ENCODE measurements at regions not wholly inside any gene's neighbourhood (a gene's known extent, or its start where the extent isn't known, plus 50 kb on each side); places are given as distances from the start of the nearest gene placed in this dataset.

DNA sequence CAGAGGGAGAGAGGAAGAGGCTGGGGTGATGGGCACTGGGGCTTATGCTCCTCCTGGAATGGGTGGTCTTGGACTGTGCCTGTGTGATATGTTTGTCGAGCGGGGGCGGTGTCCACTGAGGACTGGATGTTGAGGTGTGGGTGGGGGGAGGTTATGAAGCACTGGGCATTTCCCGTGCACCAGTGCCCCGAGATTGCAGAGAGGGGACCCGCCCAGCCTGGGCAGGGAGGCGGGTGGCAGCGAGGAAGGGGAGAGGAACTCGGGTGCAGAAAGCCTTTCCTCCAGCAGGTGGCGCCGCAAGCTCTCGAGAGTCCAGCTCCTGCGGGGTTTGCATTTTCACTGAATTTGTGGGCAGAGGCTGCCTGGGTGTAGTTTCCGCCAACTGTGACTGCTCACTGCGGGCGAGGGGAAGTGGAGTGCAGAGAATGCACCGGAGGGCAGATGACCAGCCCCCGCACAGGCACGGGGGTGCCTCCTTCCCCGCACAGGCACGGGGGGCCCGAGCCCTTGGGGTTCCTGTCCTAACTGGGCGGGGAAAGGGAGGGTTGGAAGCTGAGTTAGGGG, 190.6 kb downstream of the SEC14L1 start (continued):
- TF ChIP-seq, protein P1, sequence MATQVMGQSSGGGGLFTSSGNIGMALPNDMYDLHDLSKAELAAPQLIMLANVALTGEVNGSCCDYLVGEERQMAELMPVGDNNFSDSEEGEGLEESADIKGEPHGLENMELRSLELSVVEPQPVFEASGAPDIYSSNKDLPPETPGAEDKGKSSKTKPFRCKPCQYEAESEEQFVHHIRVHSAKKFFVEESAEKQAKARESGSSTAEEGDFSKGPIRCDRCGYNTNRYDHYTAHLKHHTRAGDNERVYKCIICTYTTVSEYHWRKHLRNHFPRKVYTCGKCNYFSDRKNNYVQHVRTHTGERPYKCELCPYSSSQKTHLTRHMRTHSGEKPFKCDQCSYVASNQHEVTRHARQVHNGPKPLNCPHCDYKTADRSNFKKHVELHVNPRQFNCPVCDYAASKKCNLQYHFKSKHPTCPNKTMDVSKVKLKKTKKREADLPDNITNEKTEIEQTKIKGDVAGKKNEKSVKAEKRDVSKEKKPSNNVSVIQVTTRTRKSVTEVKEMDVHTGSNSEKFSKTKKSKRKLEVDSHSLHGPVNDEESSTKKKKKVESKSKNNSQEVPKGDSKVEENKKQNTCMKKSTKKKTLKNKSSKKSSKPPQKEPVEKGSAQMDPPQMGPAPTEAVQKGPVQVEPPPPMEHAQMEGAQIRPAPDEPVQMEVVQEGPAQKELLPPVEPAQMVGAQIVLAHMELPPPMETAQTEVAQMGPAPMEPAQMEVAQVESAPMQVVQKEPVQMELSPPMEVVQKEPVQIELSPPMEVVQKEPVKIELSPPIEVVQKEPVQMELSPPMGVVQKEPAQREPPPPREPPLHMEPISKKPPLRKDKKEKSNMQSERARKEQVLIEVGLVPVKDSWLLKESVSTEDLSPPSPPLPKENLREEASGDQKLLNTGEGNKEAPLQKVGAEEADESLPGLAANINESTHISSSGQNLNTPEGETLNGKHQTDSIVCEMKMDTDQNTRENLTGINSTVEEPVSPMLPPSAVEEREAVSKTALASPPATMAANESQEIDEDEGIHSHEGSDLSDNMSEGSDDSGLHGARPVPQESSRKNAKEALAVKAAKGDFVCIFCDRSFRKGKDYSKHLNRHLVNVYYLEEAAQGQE (IDR thresholded peaks at IDR 0.05; ENCODE audit: borderline replicate concordance), result peak; percentile 91
- TF ChIP-seq, protein P1 (CRISPR knock-in tag; IDR thresholded peaks at IDR 0.05; ENCODE audit: low read depth), result no peak
- TF ChIP-seq NR2C1 (IDR thresholded peaks at IDR 0.05), result no peak
- TF ChIP-seq NR2C1 (tag; IDR thresholded peaks at IDR 0.05), result no peak
- no peak for TF ChIP-seq ZBTB8A (IDR thresholded peaks at IDR 0.05; ENCODE audit: partially characterized antibody)
- 0 out of 4 replicates have a peak, but pooled peaks of 1 of the 2 experiments have one; percentile 20 for TF ChIP-seq NONO (IDR thresholded peaks at IDR 0.05; ENCODE audit: low read depth in 2 of 2, low read length in 1 of 2)
- no peak for TF ChIP-seq TRIM24 (IDR thresholded peaks at IDR 0.05)
- peak in 1 of 2 experiments; percentile 35; a peak in 1 of 4 replicates for TF ChIP-seq RCOR1 (IDR thresholded peaks at IDR 0.05; ENCODE audit: borderline replicate concordance in 1 of 2, low read depth in 2 of 2, low read length in 2 of 2)
- no peak for TF ChIP-seq NUFIP1 (IDR thresholded peaks at IDR 0.05; ENCODE audit: partially characterized antibody)
- no peak for TF ChIP-seq ZNF507 (tag; conservative IDR thresholded peaks at IDR 0.05)
- TF ChIP-seq, protein P2, sequence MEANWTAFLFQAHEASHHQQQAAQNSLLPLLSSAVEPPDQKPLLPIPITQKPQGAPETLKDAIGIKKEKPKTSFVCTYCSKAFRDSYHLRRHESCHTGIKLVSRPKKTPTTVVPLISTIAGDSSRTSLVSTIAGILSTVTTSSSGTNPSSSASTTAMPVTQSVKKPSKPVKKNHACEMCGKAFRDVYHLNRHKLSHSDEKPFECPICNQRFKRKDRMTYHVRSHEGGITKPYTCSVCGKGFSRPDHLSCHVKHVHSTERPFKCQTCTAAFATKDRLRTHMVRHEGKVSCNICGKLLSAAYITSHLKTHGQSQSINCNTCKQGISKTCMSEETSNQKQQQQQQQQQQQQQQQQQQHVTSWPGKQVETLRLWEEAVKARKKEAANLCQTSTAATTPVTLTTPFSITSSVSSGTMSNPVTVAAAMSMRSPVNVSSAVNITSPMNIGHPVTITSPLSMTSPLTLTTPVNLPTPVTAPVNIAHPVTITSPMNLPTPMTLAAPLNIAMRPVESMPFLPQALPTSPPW (CRISPR knock-in tag; IDR thresholded peaks at IDR 0.05), result peak; percentile 48; the same call in 1 of the 2 replicates
- no peak for TF ChIP-seq CBX3 (IDR thresholded peaks at IDR 0.05; ENCODE audit: borderline replicate concordance in 1 of 2, low read length in 2 of 2)
- peak; percentile 53 for TF ChIP-seq EGR1 (conservative IDR thresholded peaks at IDR 0.05)
- 0 out of 2 replicates have a peak, but pooled peaks have one; percentile 31 for TF ChIP-seq JUND (IDR thresholded peaks at IDR 0.05; ENCODE audit: borderline replicate concordance, low read depth, low read length)
- TF ChIP-seq JUND (tag; IDR thresholded peaks at IDR 0.05; ENCODE audit: borderline replicate concordance, low read depth, low read length), result peak; percentile 22; the same call in 1 of the 3 replicates
- TF ChIP-seq PCBP2 (IDR thresholded peaks at IDR 0.05; ENCODE audit: low read depth, low read length, poor library complexity, severe bottlenecking), result no peak
- TF ChIP-seq, protein P3, sequence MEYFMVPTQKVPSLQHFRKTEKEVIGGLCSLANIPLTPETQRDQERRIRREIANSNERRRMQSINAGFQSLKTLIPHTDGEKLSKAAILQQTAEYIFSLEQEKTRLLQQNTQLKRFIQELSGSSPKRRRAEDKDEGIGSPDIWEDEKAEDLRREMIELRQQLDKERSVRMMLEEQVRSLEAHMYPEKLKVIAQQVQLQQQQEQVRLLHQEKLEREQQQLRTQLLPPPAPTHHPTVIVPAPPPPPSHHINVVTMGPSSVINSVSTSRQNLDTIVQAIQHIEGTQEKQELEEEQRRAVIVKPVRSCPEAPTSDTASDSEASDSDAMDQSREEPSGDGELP (CRISPR knock-in tag; IDR thresholded peaks at IDR 0.05; ENCODE audit: borderline replicate concordance), result peak; percentile 44; the same call in 1 of the 2 replicates
- TF ChIP-seq BMI1 (IDR thresholded peaks at IDR 0.05; ENCODE audit: low read length), result no peak
